ENCODE measurements at regions not wholly inside any gene's neighbourhood (a gene's known extent, or its start where the extent isn't known, plus 50 kb on each side); places are given as distances from the start of the nearest gene placed in this dataset.

DNA sequence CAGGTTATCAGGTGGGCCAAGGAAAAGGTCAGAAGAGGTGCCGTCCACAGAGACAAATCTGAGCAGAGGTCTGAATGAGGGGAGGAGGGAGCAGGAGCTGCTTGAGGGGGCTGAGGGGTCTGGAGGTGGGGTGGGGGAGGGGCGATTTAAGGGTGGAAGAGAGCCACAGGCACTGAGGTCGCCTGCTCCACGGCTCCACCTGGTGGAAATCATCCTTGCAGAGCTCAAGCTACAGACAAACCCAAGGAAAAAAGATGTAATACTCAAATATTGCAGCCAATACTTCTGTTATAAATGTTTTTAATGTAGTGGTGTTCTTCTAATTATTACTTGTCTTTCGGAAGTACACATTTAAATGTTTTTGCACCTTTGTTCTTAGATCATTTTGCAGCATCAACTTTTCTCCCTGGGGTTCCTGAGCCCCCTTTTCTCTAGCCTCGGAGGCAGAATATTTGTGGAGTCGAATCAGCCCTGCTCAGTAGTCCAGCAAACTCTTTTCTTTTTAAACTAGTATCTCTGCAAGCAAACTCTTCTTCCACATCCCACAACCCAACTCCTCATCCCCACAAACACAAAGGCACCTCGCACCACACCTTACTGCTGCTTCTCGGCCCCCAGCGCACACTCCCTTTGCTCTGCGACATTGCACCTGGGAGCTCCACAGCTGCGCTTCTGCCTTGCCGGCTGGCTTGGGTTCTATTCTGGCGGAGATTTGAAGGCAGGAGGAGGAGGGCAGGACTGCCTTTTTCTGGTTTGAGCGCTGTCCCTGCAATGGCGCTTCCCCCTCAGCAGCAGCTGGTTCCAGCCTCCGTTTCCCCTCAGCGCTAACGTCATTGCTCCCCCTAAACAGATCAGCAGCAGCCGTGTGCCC, 51.0 kb upstream of the TFAP2A start:
- peak; percentile 87 for DNase-seq (ENCODE audit: low spot score)

Data from iPS-NIHi11 (cell line).